ENCODE measurements at regions not wholly inside any gene's neighbourhood (a gene's known extent, or its start where the extent isn't known, plus 50 kb on each side); places are given as distances from the start of the nearest gene placed in this dataset.
A peak's percentile ranks its signal among the peaks of the same experiment; 100 is the strongest.
"Not testable (repeated sequence)": the region's sequence is repeated elsewhere in the genome, so short reads cannot be mapped to it uniquely, and the experiment has no call there.

DNA sequence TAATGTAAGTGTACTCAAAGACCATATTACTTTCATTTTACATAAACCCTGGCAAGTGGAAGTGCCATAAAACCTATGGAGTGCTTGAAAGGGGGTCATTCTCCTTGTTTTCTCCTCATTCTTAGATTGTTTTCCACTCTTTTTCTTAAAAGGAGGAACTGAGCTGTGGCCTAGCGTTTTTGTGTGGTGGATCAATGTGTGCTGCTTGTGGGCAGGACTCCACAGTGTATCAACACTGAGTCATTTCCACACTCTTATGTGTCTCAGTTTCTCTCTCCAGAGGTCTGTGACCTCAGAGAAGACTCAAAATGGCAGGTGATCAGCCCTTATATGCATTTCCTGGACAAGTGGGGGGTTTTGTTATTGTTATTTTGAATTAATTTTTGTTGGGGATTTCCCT, 516.1 kb upstream of the CDH10 start:
- DNase-seq: no peak

DNA sequence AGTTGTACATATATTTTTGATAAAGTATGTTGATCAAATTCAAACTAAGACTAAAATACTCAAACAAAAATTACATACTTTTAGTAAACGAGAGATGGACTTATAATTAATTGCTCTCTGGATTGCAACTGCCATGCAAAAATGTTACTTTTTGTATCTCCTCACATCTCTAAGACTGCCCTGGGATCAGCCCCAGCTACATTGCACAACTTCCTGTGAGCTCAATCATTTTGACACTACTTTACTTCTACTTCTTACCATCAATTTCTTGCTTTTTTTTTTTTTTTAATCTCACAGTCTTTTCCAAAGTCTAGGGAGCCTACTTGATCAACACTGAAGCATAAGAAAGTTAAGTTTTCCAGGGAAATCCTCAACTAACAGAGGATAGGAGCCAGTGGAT, 506.0 kb upstream of the CDH10 start:
- DNase-seq: no peak

DNA sequence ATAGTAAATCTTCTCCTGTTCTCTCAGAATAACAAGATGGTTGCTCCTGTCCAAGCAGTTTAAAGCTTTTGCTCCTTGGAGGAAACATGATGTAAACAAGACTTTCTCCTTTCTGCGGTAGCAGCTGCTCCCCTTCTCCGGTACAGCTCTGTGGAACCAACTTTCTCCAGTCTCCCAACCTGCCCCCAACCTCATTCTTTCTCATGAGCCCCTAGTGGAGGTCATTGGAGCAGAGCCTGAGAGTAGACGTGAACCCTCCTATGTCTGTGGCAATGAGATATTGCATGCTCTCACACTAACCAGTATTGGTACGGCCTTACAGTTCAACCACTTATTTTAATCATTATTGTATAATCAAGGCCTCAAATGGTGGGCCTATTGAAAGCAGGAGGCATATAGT, 483.8 kb upstream of the CDH10 start:
- no peak for DNase-seq

DNA sequence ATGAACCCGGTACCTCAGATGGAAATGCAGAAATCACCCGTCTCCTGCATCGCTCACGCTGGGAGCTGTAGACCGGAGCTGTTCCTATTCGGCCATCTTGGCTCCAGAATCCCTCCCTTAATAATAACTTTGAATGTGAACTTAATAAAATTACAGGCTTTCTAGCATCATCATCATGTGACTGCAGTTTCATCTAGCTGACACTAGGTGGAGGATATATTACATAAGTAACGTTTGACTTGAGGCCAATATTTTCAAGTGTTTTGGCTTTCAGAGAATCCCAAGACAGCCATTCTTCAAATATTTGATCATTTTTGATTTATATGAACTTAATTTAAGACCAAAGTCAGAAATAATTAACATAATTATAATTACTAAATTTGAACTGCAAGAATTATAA, 474.9 kb upstream of the CDH10 start:
- no peak for DNase-seq

DNA sequence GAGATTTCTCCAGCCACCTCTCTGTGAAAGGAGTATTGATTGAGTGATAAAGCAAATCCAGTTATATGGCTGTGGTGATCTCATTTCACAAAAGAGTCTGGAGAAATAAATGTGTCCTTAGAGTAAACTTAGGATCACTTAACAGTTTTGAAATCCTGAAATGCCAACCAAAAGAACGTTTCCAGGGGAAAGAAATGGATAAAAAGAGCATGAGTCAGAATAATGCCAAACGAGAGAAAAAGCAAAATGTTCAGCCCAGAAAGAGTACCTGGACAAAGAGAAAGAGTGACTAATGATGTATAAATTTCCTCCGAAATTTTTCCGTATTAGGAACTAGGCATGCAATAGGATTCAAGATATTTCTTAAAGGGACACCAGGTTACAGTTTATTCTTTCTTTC, 463.1 kb upstream of the CDH10 start:
- no peak for DNase-seq

DNA sequence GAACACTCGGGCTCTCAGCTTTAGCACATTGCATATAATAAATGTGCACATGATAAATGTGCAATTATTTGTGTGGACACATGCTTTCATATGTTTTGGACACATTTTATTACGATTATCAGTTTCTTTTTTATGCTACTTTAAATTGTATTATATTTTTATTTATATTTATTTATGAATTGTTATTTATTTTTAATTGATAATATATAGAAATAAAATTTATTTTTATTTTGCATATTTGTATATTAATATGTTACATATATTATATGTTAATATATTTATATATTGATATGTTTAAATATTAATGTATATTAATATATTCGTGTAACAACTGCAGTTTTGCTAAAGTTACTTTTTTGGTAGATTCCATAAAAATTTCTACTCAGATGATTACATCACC, 454.8 kb upstream of the CDH10 start:
- no peak for DNase-seq

DNA sequence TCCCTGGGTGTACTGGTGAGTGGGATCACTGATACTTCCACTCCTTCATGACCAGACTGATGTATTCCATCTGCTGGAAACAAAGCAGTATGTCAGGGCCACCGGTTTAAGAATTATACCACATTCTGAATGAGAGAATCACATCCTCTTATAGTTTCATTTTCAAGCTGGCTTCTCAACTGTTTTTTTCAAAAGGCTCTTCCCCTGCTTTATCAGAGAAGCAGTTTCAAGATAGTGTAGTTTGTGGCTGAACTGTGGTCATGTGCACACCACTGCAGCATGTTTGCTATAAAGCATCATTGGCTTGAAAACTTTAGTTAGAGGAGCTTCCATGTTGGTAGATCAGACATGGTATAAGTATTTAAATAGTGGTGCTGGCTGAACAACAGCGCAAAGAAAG, 450.5 kb upstream of the CDH10 start:
- no peak for DNase-seq

DNA sequence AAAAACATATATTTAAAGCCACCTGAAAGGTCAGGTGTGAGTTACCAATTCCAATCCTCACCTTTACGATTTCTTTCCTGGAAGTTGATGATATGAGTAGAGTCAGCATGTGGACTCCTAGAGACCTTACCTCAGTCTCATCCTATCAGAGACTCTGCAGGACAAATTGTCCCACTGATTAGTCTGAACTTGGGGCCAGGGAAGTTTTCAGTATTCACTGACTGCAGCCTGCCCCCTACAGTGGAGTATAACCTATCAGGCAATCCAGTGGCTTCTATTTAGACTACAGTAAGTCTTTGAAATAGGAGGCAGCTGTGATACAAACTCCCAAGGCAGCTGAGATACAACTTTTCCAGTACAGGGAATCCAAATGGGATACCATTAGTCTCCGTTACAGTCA, 449.4 kb upstream of the CDH10 start:
- DNase-seq: no peak

DNA sequence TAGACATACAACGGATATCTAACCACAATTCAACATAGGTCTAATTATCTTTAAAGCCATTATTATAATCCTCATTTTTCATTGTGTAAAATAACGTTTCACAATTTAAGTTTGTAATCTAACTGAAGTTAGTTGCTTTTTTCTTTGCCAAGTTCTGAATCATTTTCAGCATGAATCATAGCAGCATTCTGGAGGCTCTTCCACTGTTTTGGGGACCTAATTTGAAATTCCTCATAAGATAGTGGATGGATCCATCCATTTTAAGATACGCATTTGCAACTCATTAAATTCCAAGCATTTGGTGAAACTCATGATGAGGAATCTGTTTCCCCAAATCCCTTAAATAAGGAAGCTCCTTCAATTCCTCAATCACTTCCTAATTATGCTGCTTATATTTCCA, 447.1 kb upstream of the CDH10 start:
- no peak for DNase-seq

DNA sequence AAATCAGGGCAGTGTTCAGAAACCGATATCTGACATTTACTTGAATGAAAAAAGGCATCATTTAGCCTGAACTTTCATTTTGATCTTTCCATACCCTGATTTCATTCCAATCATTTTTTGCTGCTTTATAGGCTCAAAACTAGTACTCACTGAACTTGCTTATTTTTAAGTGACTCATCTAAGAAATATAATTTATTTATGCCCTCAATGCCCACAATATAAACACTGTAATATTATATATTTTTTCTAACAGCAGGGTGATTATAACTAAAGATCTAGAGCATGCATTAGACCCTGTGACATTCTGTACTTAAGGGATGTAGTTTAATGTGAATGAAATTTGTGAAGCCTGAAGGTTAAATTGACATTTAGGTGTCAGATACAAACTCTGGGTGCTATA, 446.1 kb upstream of the CDH10 start:
- DNase-seq: no peak

DNA sequence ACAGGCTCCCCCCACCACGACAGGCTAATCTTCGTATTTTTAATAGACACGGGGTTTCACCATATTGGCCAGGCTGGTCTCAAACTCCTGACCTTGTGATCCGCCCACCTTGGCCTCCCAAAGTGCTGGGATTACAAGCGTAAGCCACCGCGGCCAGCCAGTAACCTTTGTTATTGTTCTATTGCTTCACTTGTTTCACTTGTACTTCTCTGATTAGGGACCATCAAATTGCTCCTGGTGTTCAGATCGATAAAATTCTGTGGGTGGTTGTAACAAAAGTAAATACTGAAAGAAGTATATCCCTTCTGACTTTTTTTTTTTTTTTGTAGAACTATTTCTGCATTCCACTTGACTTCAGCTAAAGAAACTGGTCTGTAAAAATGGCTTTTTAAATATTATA, 445.5 kb upstream of the CDH10 start:
- DNase-seq: no peak

DNA sequence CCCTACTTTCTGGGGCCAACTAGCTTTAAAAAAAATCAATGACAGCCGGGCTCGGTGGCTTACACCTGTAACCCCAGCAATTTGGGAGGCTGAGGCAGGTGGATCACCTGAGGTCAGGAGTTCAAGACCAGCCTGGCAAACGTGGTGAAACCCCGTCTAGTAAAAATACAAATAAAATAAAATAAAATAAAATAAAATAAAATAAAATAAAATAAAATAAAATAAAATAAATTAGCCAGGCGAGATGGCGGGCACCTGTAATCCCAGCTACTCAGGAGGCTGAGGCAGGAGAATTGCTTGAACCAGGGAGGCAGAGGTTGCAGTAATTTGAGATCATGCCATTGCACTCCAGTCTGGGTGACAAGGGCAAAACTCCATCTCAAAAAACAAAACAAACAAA, 443.9 kb upstream of the CDH10 start:
- not testable (repeated sequence) for DNase-seq

DNA sequence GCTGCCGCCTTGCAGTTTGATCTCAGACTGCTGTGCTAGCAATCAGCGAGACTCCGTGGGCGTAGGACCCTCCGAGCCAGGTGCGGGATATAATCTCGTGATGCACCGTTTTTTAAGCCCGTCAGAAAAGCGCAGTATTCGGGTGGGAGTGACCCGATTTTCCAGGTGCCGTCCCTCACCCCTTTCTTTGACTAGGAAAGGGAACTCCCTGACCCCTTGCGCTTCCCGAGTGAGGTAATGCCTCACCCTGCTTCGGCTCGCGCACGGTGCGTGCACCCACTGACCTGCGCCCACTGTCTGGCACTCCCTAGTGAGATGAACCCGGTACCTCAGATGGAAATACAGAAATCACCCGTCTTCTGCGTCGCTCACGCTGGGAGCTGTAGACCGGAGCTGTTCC, 438.5 kb upstream of the CDH10 start:
- not testable (repeated sequence) for DNase-seq

DNA sequence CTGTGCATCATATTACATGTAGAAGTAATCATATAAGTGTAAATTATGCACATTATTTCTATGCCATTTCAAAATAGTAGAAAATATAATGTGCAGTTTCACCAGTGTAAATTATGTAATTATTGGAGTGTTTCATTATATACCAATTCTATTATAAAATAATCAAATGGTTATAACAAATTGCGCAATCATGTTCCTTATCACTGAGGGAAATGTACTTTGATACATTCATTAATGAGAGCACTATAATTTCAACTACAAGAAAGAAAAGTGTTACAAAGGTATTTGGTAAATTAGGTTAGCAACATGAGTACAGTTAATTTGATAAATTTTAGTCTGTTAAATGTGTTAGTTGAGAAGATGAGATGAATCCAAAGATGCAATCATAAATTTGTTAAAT, 421.5 kb upstream of the CDH10 start:
- no peak for DNase-seq

DNA sequence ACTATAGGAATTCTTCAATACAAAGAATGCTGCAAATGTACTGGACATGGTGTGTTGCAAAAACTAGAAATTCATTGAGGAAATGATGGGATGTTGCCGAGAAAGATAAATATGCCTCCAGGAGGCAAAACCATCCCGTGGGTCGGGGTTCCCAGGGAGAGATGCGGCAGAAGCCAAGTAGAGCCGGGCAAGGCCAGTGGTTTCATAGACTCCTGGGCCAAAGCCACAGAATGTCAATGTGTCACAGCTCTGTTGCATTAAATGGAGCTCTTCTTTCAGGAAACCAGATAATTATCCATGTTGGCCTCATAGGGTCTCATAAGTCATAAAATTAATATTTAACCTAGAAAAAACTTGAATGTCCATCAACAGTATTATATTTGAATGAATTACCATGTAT, 419.5 kb upstream of the CDH10 start:
- no peak for DNase-seq

DNA sequence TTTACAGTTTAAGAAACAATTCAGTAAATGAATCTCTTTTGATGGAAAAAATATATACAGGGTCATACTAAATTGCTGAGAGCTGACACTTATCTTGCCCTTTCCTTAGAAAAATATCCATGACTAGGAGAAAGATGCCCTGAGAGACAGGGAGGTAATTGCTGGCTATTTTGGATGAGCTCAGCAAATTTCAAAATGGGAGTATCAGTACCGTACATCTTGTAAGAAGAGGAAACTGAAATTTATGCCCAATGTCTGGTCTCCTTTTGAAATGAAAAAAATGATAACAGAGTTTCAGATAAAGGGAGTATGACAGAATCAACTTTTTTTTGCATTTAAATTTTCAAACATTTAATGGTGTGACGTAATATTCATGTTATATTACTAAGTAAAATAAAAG, 415.8 kb upstream of the CDH10 start:
- no peak for DNase-seq

DNA sequence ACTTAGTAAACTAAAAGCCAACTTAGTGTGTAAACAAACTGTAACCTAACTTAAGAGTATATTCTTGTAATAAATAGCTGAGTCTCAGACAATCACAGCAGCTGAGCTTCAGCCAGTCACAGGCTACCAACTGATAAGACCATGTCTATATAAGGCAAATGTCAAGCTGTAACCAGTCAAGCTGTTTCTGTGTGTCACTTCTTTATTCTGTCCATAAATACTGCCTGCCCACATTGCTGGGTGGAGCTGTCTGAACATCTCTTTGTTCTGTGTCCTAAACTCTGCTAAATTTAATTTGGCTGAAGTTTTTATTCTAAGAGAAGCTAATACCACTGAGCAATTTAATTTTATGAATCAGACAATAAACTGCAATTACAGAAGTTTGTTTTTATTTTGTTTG, 412.1 kb upstream of the CDH10 start:
- no peak for DNase-seq

DNA sequence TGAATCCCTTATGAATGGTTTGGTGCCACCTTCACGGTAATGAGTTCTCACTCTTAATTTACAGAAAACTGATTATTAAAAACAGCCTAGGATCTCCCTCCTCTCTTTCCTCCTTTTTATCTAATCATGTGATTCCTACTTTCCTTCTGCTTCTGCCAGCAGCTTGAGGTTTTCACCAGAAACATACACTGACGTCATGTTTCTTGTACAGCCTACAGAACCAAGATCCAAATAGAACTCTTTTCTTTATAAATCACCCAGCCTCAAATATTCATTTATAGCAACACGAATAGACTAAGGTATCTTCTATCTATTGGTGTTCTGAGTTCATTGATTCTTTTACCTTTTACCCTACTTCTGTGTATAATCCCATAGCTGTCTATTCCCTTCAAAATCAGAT, 388.9 kb upstream of the CDH10 start:
- DNase-seq: no peak

DNA sequence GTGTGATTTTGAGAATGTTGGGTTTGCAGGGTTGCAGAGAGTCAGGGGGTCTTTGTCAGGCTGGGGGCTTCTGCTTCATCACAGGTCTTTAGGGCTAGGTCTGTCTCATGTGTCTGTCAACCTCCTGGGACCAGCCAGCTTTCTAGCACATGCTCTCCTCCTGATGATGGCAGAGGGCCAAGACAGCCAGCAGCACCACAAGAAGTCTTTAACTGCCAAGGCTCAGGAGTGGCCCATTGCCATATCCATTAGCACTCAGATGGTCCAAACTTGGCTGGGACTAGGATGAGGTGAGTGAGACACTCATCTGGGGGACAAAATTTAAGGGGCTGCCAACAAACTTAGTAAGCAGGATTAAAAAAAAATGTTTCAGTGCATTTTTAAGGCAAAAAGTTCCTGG, 384.2 kb upstream of the CDH10 start:
- peak; percentile 45 to 68 for DNase-seq

DNA sequence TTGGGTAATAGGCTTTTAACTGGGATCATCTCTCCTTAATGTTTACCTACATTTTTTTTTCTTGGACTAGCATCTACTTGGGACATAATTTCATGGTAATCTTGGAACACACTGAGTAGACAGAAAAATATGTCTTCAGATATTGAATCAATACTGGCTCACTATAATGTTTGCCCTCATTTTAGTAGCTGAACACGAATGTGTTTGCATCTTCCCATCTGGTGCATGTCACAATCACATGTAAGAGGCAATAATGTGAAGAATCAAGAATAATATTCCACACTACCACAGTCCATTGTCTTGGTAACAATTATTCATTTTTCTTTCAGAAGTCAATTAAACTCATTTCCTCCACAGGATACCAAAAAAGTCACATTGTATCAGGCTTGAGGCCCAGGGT, 382.7 kb upstream of the CDH10 start:
- no peak for DNase-seq

DNA sequence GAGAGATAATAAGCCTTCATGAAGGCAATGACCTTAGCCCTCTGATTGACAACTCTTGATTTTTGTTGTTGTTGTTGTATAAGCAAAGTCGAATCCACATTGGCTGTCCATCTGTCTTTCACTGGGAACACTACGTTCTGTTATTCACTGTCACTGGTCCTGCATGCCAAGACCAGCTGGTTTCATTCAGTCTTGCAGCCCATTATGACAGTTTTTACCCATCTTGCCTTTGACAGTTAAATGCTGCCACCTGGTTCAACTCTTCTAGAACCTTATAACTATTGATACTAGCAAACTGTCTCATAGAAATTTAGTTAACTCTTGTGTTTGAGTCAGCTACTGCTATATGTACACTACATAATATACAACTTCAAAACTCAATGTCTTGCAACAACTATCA, 382.3 kb upstream of the CDH10 start:
- no peak for DNase-seq

DNA sequence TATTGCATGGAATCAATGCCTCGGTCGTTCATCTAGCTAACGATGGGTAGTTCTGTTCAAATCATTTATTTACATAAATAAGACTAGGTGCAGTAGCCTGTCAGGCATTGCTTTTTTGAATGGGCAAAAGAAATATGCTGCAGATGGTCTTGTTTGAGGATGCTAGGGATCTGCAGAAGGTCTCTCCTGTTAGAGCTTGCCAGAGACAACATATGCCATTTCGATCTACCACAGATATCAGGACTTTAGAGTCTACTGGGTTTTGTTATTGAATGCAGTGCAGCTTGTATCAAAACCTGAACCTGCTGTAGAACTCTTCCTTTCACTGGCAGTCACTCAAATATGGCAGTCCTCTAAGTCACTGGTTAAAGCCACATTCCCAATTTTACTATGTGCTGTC, 381.1 kb upstream of the CDH10 start:
- peak; percentile 20 to 43 for DNase-seq

DNA sequence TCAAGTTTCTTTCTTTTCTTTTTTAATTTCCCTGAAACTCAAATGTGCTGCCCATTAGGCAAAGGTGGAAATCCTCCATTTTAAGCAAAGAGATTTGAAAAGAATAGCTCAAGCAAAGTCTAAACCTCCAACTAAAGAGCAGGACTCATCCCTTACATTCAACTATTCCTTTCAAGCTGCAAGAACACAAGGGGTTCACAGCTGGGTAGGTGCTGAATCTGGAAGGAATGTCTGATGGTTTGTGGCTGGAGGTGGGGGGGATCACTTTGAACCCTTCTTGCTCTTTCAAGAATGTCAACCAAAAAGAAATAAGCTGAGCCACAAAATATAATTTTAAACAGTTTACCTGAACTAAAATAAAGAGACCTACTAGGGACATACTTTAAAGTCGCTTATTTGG, 375.7 kb upstream of the CDH10 start:
- DNase-seq: no peak

DNA sequence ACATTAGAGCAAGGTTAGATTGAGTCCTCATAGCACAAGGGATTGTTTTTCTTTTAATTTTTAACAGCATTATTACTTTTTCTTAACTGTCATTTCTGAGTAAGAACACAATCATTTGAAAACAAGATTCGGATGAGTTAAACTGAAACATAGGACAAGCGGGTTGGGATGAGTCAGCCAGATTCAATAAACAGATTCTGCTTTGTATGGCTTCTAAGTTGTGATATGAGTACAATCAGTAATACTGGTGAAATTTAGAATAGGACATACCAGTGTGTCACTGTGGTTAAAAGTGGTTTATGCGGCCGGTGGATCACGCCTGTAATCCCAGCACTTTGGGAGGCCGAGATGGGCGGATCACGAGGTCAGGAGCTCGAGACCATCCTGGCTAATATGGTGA, 364.3 kb upstream of the CDH10 start:
- no peak for DNase-seq

DNA sequence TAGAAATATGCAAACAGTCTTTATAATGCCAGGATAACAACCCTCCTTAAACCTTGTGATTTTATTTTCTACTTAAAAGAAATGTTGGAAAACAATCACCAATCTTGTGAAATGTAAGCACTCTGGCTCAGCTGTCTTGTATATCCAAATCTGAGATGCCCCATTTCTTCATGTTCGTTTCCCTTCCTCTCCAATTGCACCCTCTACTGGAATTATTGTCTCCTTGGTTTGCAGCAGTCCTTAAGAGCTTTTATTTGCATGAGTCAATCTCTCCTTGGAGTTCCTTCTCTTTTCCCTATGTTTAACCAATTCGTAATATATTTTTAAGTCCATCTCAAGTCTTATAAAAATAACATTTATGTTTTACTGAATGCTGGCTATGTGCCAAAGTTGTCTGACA, 362.0 kb upstream of the CDH10 start:
- DNase-seq: no peak

DNA sequence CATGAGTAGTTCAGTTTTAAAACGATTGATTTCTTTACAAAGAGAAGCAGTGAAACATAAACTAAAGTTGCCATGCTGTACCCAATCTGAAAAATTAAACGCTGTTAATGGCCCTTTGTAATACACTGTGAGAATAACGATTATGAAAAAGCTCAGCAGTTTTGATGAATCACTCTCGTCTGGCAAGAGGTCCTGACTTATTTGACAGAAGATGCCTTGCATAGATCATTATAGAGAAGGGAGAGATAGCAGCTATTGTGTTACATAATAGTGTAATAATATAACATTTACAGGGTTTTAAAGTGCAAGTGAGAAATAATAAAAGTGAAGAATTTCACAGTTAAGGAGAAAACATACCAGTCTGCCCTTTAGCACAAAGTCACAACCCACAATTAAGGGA, 361.5 kb upstream of the CDH10 start:
- DNase-seq: no peak

DNA sequence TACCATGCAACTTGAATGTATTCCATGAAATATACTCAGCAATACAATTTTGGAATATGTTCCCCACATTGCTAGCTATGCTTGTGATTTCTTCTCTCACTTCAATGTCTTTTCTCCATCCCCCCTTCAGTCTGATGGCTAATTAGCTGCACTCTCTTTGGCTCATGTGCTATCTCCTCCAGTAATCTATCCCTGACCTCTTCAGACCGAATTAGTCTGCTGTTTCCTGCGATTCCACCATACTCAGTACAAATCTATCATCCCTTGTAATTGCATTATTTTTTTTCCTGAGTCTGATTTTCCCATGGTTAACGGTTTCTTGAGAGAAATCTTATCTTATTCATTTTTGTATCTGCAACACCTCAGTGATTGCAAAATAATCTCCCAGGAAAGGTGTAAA, 360.7 kb upstream of the CDH10 start:
- DNase-seq: no peak
